Mammary epithelial cell (primary cell): ENCODE measurements at regions not wholly inside any gene's neighbourhood (a gene's known extent, or its start where the extent isn't known, plus 50 kb on each side); places are given as distances from the start of the nearest gene placed in this dataset.

Experiments used
- CTCF ChIP-seq, 2 donors: IDR thresholded peaks in 1 of 2; conservative IDR thresholded peaks in 1 of 2; 2 replicates each; pipeline ENCODE4 v1.5.1; 2011 to 2012; ENCODE audit warnings: inconsistent platforms in 2 of 2, low read length in 2 of 2, mild to moderate bottlenecking in 2 of 2, control low read depth in 1 of 2, low read depth in 1 of 2; ENCODE audit not compliant: insufficient read depth in 1 of 2; ENCODE audit errors: extremely low read depth in 1 of 2
- EZH2 ChIP-seq: IDR thresholded peaks from 2 replicates; pipeline ENCODE4 v1.6.1; 2012; ENCODE audit warnings: low read length, inconsistent platforms, borderline replicate concordance

GRCh38 chr10:4038000-4038399 lies 253.0 kb upstream of the KLF6 start:
- TF ChIP-seq EZH2 = no peak
- TF ChIP-seq CTCF (conservative IDR thresholded peaks at IDR 0.05 in 1 of 2, IDR thresholded peaks at IDR 0.05 in 1 of 2; ENCODE audit: extremely low read depth in 1 of 2, insufficient read depth in 1 of 2, low read depth in 1 of 2, low read length in 2 of 2) = no peak
